PC-3 (cell line): ENCODE measurements at regions not wholly inside any gene's neighbourhood (a gene's known extent, or its start where the extent isn't known, plus 50 kb on each side); places are given as distances from the start of the nearest gene placed in this dataset.

Source experiments
- ATAC-seq: fragments of 200-7000 bp; cut with Tn5 transposase; 2 replicates; pipeline ENCODE4 v1.9.1; 2020; ENCODE audit warnings: mild to moderate bottlenecking, moderate library complexity
- BruUV-seq: library from RNA; stranded (reverse); fragments of 400-500 nt; replicated peaks from 2 replicates; lab custom pipeline; 2021; lab: Mats Ljungman, UMichigan
- CTCF ChIA-PET: fragments of 300-600 bp; sonication (Branson Sonifier 250); formaldehyde crosslinking; loops from one replicate; lab custom pipeline; 2022; ENCODE audit warnings: antibody characterized with exemption; lab: Charles Lee
- POLR2A ChIA-PET: fragments of 300-600 bp; sonication (Branson Sonifier 250); formaldehyde crosslinking; loops from one replicate; lab custom pipeline; 2022; ENCODE audit warnings: antibody characterized with exemption; ENCODE audit not compliant: unreplicated experiment; lab: Charles Lee
- DNase-seq: peaks from one replicate; pipeline ENCODE4 v3.0.0-alpha.2; 2015
- H2AFZ ChIP-seq: fragments of 300-600 bp; sonication (generic); 2 replicates; pipeline ENCODE4 v1.6.0; 2016; ENCODE audit warnings: antibody characterized with exemption, low read length
- H3F3A ChIP-seq: fragments of 300-600 bp; sonication (generic); one replicate; pipeline ENCODE4 v1.6.0; 2017; ENCODE audit warnings: antibody characterized with exemption, low read length, control low read depth, mild to moderate bottlenecking; ENCODE audit not compliant: unreplicated experiment
- H3K27ac ChIP-seq: fragments of 300-600 bp; sonication (generic); 2 replicates; pipeline ENCODE4 v1.5.1; 2016; ENCODE audit warnings: mild to moderate bottlenecking, low read length
- H3K27me3 ChIP-seq: fragments of 300-600 bp; sonication (generic); 2 replicates; pipeline ENCODE4 v1.6.1; 2016; ENCODE audit warnings: low read length, mixed read lengths
- H3K36me3 ChIP-seq: fragments of 300-600 bp; sonication (generic); 2 replicates; pipeline ENCODE4 v1.6.1; 2016; ENCODE audit warnings: low read depth, mixed run types, low read length, mixed read lengths
- H3K4me1 ChIP-seq: fragments of 300-600 bp; sonication (generic); 2 replicates; pipeline ENCODE4 v1.5.1; 2016; ENCODE audit warnings: low read length; ENCODE audit not compliant: insufficient read depth
- H3K4me2 ChIP-seq: fragments of 300-600 bp; sonication (generic); 2 replicates; pipeline ENCODE4 v1.6.0; 2016; ENCODE audit warnings: low read length
- H3K4me3 ChIP-seq: fragments of 300-600 bp; sonication (generic); 2 replicates; pipeline ENCODE4 v1.5.1; 2016; ENCODE audit warnings: mild to moderate bottlenecking, low read length, mixed read lengths
- H3K79me2 ChIP-seq: fragments of 300-600 bp; sonication (generic); 2 replicates; pipeline ENCODE4 v1.6.1; 2017; ENCODE audit warnings: low read length, mixed read lengths
- H3K9ac ChIP-seq: fragments of 300-600 bp; sonication (generic); 2 replicates; pipeline ENCODE4 v1.6.0; 2016; ENCODE audit warnings: mild to moderate bottlenecking, low read length
- H3K9me2 ChIP-seq: fragments of 300-600 bp; sonication (generic); replicated peaks from 2 replicates; pipeline ENCODE4 v1.6.1; 2016; ENCODE audit warnings: mixed run types, low read length, mixed read lengths
- H3K9me3 ChIP-seq: fragments of 300-600 bp; sonication (generic); 2 replicates; pipeline ENCODE4 v1.6.1; 2016; ENCODE audit warnings: low read length, mixed read lengths
- H4K20me1 ChIP-seq: fragments of 300-600 bp; sonication (generic); 2 replicates; pipeline ENCODE4 v1.6.1; 2016; ENCODE audit warnings: low read length, mixed read lengths
- EZH2 ChIP-seq: fragments of 300-600 bp; sonication (generic); IDR thresholded peaks from one replicate; pipeline ENCODE4 v1.6.1; 2017; ENCODE audit warnings: antibody characterized with exemption, mild to moderate bottlenecking, low read length; ENCODE audit not compliant: unreplicated experiment
- EZH2phosphoT487 ChIP-seq: fragments of 300-600 bp; sonication (generic); IDR thresholded peaks from 2 replicates; pipeline ENCODE4 v1.6.1; 2018; ENCODE audit warnings: mild to moderate bottlenecking, antibody characterized with exemption, low read length, borderline replicate concordance
- intact Hi-C: fragments of 100-400 bp; cut with micrococcal nuclease; formaldehyde crosslinking; loops from 2 replicates; pipeline ENCODE4 v1.9.0; 2023
- TF ChIP-seq, protein P1 (sequence below): fragments of 300-600 bp; sonication (generic); conservative IDR thresholded peaks from 2 replicates; pipeline ENCODE4 v1.5.1; 2017; ENCODE audit warnings: antibody characterized with exemption, low read depth, mild to moderate bottlenecking, low read length

GRCh38 chrX:125096469-125096868 lies 223.2 kb upstream of the TEX13C start:
- Histone ChIP-seq H3K27me3 (no peaks in the 10 kb centered on the region), H3F3A (no peaks in the 10 kb centered on the region), H3K4me2 (no peak overlapping the region), H3K27ac (no peak overlapping the region), H3K79me2 (no peaks in the 10 kb centered on the region), H3K9ac (no peak overlapping the region), H3K9me3 (no peaks in the 10 kb centered on the region), H4K20me1 (no peaks in the 10 kb centered on the region), H3K4me1 (no peaks in the 10 kb centered on the region), H2AFZ (no peak overlapping the region), H3K36me3 (no peaks in the 10 kb centered on the region), H3K4me3 (no peak overlapping the region), H3K9me2 (no peaks in the 10 kb centered on the region)
- TF ChIP-seq, protein P1, sequence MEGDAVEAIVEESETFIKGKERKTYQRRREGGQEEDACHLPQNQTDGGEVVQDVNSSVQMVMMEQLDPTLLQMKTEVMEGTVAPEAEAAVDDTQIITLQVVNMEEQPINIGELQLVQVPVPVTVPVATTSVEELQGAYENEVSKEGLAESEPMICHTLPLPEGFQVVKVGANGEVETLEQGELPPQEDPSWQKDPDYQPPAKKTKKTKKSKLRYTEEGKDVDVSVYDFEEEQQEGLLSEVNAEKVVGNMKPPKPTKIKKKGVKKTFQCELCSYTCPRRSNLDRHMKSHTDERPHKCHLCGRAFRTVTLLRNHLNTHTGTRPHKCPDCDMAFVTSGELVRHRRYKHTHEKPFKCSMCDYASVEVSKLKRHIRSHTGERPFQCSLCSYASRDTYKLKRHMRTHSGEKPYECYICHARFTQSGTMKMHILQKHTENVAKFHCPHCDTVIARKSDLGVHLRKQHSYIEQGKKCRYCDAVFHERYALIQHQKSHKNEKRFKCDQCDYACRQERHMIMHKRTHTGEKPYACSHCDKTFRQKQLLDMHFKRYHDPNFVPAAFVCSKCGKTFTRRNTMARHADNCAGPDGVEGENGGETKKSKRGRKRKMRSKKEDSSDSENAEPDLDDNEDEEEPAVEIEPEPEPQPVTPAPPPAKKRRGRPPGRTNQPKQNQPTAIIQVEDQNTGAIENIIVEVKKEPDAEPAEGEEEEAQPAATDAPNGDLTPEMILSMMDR: no peak
- no peak for TF ChIP-seq EZH2phosphoT487
- no peak for TF ChIP-seq EZH2
- ATAC-seq (no peak), DNase-seq (no peak)
- ChIA-PET POLR2A (no interaction called here), CTCF (interaction anchor here (0.6 kb wide), 1 partner anchor 1324 kb away, joined by 7 read pairs; no protein-coding TSS in a partner anchor)
- no TSS peak for BruUV-seq
- intact Hi-C loops: no loop called here

DNA sequence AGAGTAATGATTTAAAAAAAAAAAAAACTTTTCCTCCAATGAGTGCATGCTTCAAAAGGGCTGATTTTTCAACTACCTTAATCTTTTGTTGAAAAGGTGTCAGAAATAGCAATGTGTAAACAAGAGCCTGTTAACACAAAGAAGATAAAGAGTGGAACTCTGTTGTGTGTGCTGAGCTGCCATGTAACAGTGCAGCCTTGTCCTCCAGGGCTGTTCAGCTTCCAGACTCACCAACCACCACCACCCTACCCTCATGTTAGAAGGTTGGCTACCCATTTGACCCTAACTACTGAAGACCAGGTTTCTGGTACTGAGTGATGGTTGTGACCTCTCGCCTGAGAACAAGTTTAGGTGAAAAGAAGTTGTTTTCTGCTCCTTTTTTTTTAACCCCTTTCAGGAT lies 222.8 kb upstream of the TEX13C start:
- no peaks in the 10 kb centered on the region for H3K4me1 ChIP-seq
- no peak overlapping the region for H3K4me3 ChIP-seq
- no peaks in the 10 kb centered on the region for H3K36me3 ChIP-seq
- ChIA-PET POLR2A (no interaction called here), CTCF (no interaction called here)
- H3K9me3 ChIP-seq: no peaks in the 10 kb centered on the region
- no peaks in the 10 kb centered on the region for H3K9me2 ChIP-seq
- no peak overlapping the region for H3K9ac ChIP-seq
- ATAC-seq (no peak), DNase-seq (no peak)
- H3K27ac ChIP-seq: no peak overlapping the region
- no peak overlapping the region for H3K4me2 ChIP-seq
- no peaks in the 10 kb centered on the region for H4K20me1 ChIP-seq
- no peaks in the 10 kb centered on the region for H3K79me2 ChIP-seq
- no peaks in the 10 kb centered on the region for H3F3A ChIP-seq
- BruUV-seq: no TSS peak
- no peaks in the 10 kb centered on the region for H3K27me3 ChIP-seq
- intact Hi-C loops: no loop called here
- TF ChIP-seq EZH2phosphoT487: no peak
- TF ChIP-seq, protein P1: no peak
- no peak for TF ChIP-seq EZH2
- no peak overlapping the region for H2AFZ ChIP-seq

DNA sequence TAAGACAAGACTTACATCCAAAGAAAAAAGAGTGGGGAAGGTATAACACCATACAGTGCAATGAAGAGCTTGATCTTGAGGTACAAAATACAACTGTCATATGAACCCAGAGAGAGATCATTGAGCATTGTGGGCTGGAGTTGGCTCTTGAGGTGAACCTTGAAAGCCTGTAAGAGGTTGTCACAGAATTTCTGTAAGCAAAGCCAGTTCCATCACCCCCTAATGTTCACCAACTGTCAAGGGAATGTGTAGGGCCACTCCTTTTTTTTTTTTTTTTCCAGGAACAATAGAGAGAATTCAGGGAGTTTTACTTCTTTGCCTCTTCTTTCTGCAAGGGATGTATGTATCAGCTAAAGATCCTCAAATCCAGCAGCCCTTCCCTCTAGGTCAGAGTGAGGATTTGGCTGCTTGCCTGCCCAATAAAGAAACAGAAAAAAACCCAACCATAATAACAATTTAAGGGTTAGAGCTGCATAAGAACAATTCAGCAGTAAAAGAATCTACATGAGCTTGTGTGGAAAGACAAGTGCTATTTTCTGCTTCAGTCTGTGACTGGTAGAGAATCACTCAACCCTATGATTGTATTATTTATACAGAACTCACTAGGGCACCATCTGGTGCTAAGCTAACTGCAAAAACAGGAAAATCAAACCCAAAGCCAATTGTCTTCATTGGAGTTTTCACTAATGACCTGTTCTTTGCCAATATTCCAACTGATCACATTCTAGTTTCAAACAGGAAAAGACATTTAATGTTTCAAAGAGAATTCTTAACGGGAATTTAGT lies 217.5 kb upstream of the TEX13C start:
- ATAC-seq (no peak), DNase-seq (no peak)
- no peak overlapping the region for H3K9ac ChIP-seq
- POLR2A ChIA-PET: no interaction called here
- no peaks in the 10 kb centered on the region for H3K4me1 ChIP-seq
- no peaks in the 10 kb centered on the region for H3K9me3 ChIP-seq
- no peaks in the 10 kb centered on the region for H3K36me3 ChIP-seq
- H3K4me3 ChIP-seq: no peak overlapping the region
- no peaks in the 10 kb centered on the region for H3K9me2 ChIP-seq
- CTCF ChIA-PET: no interaction called here
- H2AFZ ChIP-seq: no peak overlapping the region
- no peaks in the 10 kb centered on the region for H3K27me3 ChIP-seq
- TF ChIP-seq, protein P1: no peak
- no peak for TF ChIP-seq EZH2phosphoT487
- TF ChIP-seq EZH2: no peak
- no peak overlapping the region for H3K27ac ChIP-seq
- no peak overlapping the region for H3K4me2 ChIP-seq
- no peaks in the 10 kb centered on the region for H4K20me1 ChIP-seq
- no peaks in the 10 kb centered on the region for H3F3A ChIP-seq
- no TSS peak for BruUV-seq
- intact Hi-C loops: no loop called here
- no peaks in the 10 kb centered on the region for H3K79me2 ChIP-seq
